GM21528 (cell line): ENCODE measurements at regions not wholly inside any gene's neighbourhood (a gene's known extent, or its start where the extent isn't known, plus 50 kb on each side); places are given as distances from the start of the nearest gene placed in this dataset.

Experiments used
- ATAC-seq: cut with Tn5 transposase; IDR thresholded peaks from one replicate; pipeline ENCODE4 v1.9.1; 2021; ENCODE audit warnings: mild to moderate bottlenecking, moderate library complexity; ENCODE audit not compliant: unreplicated experiment, low FRiP score

GRCh38 chr1:75074831-75075395, 59.3 kb upstream of the LHX8 start:
- no peak for ATAC-seq

- ATAC-seq = no peak
Observed at GRCh38 chr1:75079538-75080290, 54.5 kb upstream of the LHX8 start.

DNA sequence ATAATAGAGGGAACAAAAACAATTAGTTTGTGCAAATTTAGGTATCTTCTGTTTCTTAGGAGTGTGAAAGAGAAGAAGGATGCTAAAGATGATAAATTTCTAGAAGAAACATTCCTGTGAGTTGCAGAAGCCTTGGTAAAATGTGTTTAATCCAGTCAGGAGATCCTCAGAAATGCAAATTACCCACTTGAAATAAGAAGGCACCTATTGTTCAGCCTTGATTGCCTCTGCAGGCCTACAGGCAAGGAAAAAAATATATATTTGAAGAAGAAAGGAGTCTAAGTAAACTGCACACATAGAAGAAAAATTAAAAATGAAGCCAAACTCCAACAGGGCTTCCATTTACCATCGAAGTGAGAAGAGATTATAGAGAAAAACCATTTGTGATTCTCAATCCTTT, 51.0 kb upstream of the LHX8 start:
- no peak for ATAC-seq

GRCh38 chr1:75083848-75084514, 50.2 kb upstream of the LHX8 start:
- ATAC-seq = no peak
